ENCODE measurements at regions not wholly inside any gene's neighbourhood (a gene's known extent, or its start where the extent isn't known, plus 50 kb on each side); places are given as distances from the start of the nearest gene placed in this dataset.

DNA sequence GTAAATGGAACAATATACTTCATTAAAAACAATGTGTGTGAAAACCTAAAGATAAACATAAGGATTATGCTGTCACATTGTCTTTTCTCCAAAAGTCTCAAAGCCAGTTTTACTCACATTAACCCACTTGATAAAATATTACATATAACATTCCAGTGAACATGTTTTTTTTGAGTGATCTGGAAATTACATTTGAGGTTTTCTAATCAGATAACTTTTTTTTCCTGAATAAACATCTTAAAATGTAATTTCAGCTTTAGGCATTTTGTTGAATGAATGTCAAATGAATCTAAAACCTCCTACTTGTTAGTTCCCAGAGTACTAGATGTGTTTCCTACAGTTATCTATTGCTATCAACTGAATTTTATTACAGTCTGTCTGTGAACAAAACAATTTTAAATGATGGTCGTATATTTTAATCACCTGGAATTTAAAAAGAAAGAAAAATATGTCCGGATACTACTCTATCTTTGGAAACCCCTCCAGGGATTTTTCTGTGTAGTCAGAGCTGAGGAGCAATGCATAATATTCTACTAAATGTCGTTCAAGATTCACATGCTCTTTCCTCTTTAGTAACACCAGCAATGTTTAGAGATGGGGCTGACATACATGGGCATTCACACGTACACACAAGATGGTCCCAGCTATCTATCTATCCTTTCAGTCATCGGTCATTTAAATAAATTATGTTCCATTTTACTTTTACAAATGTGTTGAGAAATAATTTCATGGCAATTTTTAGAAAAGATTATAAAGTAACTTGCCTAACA is 283.9 kb downstream of the KLF12 start:
- in situ Hi-C loops (cut with MboI; ENCODE audit: low pct_unique_long_range_greater_than_20kb, low sequenced_read_pairs, unreplicated experiment) = no loop called here
- TF ChIP-seq, protein P1, sequence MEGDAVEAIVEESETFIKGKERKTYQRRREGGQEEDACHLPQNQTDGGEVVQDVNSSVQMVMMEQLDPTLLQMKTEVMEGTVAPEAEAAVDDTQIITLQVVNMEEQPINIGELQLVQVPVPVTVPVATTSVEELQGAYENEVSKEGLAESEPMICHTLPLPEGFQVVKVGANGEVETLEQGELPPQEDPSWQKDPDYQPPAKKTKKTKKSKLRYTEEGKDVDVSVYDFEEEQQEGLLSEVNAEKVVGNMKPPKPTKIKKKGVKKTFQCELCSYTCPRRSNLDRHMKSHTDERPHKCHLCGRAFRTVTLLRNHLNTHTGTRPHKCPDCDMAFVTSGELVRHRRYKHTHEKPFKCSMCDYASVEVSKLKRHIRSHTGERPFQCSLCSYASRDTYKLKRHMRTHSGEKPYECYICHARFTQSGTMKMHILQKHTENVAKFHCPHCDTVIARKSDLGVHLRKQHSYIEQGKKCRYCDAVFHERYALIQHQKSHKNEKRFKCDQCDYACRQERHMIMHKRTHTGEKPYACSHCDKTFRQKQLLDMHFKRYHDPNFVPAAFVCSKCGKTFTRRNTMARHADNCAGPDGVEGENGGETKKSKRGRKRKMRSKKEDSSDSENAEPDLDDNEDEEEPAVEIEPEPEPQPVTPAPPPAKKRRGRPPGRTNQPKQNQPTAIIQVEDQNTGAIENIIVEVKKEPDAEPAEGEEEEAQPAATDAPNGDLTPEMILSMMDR (IDR thresholded peaks at IDR 0.05; ENCODE audit: extremely low read depth, insufficient read depth, missing control alignments) = no peak
- no peak for DNase-seq (ENCODE audit: low spot score)

GRCh38 chr13:73849292-73849691 is 284.9 kb downstream of the KLF12 start:
- no peak for DNase-seq (ENCODE audit: low spot score)
- in situ Hi-C loops (cut with MboI; ENCODE audit: low pct_unique_long_range_greater_than_20kb, low sequenced_read_pairs, unreplicated experiment) = loop anchor here (25.0 kb wide), 1 partner anchor 438 kb away; no protein-coding TSS in a partner anchor
- TF ChIP-seq, protein P1 (IDR thresholded peaks at IDR 0.05; ENCODE audit: extremely low read depth, insufficient read depth, missing control alignments) = peak; percentile 34

- in situ Hi-C loops (cut with MboI; ENCODE audit: low pct_unique_long_range_greater_than_20kb, low sequenced_read_pairs, unreplicated experiment) = loop anchor here (25.0 kb wide), 1 partner anchor 442 kb away; no protein-coding TSS in a partner anchor
- TF ChIP-seq, protein P1 (IDR thresholded peaks at IDR 0.05; ENCODE audit: extremely low read depth, insufficient read depth, missing control alignments) = no peak
Observed at GRCh38 chr13:73844986-73845385, 289.2 kb downstream of the KLF12 start.

GRCh38 chr13:73842626-73843025 is 291.6 kb downstream of the KLF12 start:
- in situ Hi-C loops (cut with MboI; ENCODE audit: low pct_unique_long_range_greater_than_20kb, low sequenced_read_pairs, unreplicated experiment) = loop anchor here (25.0 kb wide), 1 partner anchor 445 kb away; no protein-coding TSS in a partner anchor
- no peak for DNase-seq (ENCODE audit: low spot score)
- TF ChIP-seq, protein P1 (IDR thresholded peaks at IDR 0.05; ENCODE audit: extremely low read depth, insufficient read depth, missing control alignments) = no peak

More at GRCh38 chr13:73844986-73845385, 289.2 kb downstream of the KLF12 start:
- no peak for DNase-seq (ENCODE audit: low spot score)

- in situ Hi-C loops (cut with MboI; ENCODE audit: low pct_unique_long_range_greater_than_20kb, low sequenced_read_pairs, unreplicated experiment) = loop anchor here (25.0 kb wide), 1 partner anchor 445 kb away; no protein-coding TSS in a partner anchor
- no peak for DNase-seq (ENCODE audit: low spot score)
- TF ChIP-seq, protein P1 (IDR thresholded peaks at IDR 0.05; ENCODE audit: extremely low read depth, insufficient read depth, missing control alignments) = no peak
Observed at GRCh38 chr13:73842184-73842583, 292.0 kb downstream of the KLF12 start.

GRCh38 chr13:73837147-73837546 is 297.1 kb downstream of the KLF12 start:
- TF ChIP-seq, protein P1 (IDR thresholded peaks at IDR 0.05; ENCODE audit: extremely low read depth, insufficient read depth, missing control alignments) = no peak
- in situ Hi-C loops (cut with MboI; ENCODE audit: low pct_unique_long_range_greater_than_20kb, low sequenced_read_pairs, unreplicated experiment) = loop anchor here (25.0 kb wide), 1 partner anchor 450 kb away; no protein-coding TSS in a partner anchor
- no peak for DNase-seq (ENCODE audit: low spot score)
